B cell (primary cell): ENCODE measurements at regions not wholly inside any gene's neighbourhood (a gene's known extent, or its start where the extent isn't known, plus 50 kb on each side); places are given as distances from the start of the nearest gene placed in this dataset.

Experiments
- ATAC-seq: fragments of 200-7000 bp; cut with Tn5 transposase; one replicate; pipeline ENCODE4 v1.10.0; 2021; ENCODE audit warnings: low read depth, mild to moderate bottlenecking, moderate number of reproducible peaks, moderate library complexity
- CTCF ChIA-PET: fragments of 350-600 bp; sonication (Branson Sonifier 250); formaldehyde crosslinking; loops from one replicate; lab custom pipeline; 2021; ENCODE audit warnings: antibody characterized with exemption, inconsistent platforms; lab: Charles Lee
- POLR2A ChIA-PET: fragments of 350-600 bp; sonication (Branson Sonifier 250); formaldehyde crosslinking; loops from one replicate; lab custom pipeline; 2021; ENCODE audit warnings: antibody characterized with exemption; lab: Charles Lee
- DNase-seq: peaks from one replicate; pipeline ENCODE4 v3.0.0; 2013
- H2AFZ ChIP-seq: 2 replicates; pipeline ENCODE4 v1.6.1; 2012; ENCODE audit warnings: mild to moderate bottlenecking, low read depth, low read length; ENCODE audit not compliant: insufficient read depth, poor library complexity, severe bottlenecking
- H3K27ac ChIP-seq, 2 donors: 1 replicate in 1 of 2; 2 replicates in 1 of 2; pipeline ENCODE4 v1.5.1; 2012 to 2013; ENCODE audit warnings: low read length in 2 of 2, mild to moderate bottlenecking in 2 of 2, moderate library complexity in 1 of 2
- H3K27me3 ChIP-seq, 4 experiments: fragments of 200-600 bp in 1 of 4; sonication (generic) in 1 of 4; replicated peaks in 1 of 4; 1 replicate in 2 of 4; 2 replicates in 2 of 4; pipeline versions ENCODE4 v1.6.1 to v1.7.0; 2013 to 2016; ENCODE audit warnings: low read length in 3 of 4, mild to moderate bottlenecking in 2 of 4, mixed read lengths in 1 of 4, moderate library complexity in 1 of 4; ENCODE audit not compliant: insufficient read depth in 4 of 4, control insufficient read depth in 3 of 4; ENCODE audit errors: control extremely low read depth in 1 of 4
- H3K36me3 ChIP-seq, 2 experiments: replicated peaks in 1 of 2; 1 replicate in 1 of 2; 2 replicates in 1 of 2; pipeline versions ENCODE4 v1.6.1 to v1.7.1; 2013; ENCODE audit warnings: low read length in 1 of 2; ENCODE audit not compliant: insufficient read depth in 2 of 2, control insufficient read depth in 1 of 2; ENCODE audit errors: control extremely low read depth in 1 of 2, extremely low read depth in 1 of 2
- H3K4me1 ChIP-seq, 2 donors: fragments of 200-600 bp in 1 of 2; sonication (generic) in 1 of 2; 1 replicate in 1 of 2; 2 replicates in 1 of 2; pipeline versions ENCODE4 v1.5.1 to v1.6.1; 2013 to 2017; ENCODE audit warnings: low read length in 2 of 2; ENCODE audit not compliant: control insufficient read depth in 2 of 2, insufficient read depth in 2 of 2
- H3K4me2 ChIP-seq: replicated peaks from 2 replicates; pipeline ENCODE3; 2012; ENCODE audit warnings: mild to moderate bottlenecking, low read depth, low read length; ENCODE audit not compliant: poor library complexity, severe bottlenecking
- H3K4me3 ChIP-seq, 5 experiments: fragments of 200-600 bp in 1 of 5; sonication (generic) in 1 of 5; 1 replicate in 3 of 5; 2 replicates in 2 of 5; pipeline versions ENCODE4 v1.5.1 to v1.7.0; 2011 to 2016; ENCODE audit warnings: low read length in 4 of 5, mild to moderate bottlenecking in 4 of 5, low read depth in 2 of 5, control low read depth in 1 of 5, moderate library complexity in 1 of 5; ENCODE audit not compliant: insufficient read depth in 1 of 5; ENCODE audit errors: control extremely low read depth in 1 of 5, extremely low read depth in 1 of 5
- H3K79me2 ChIP-seq: fragments of 200-600 bp; sonication (generic); one replicate; pipeline ENCODE4 v1.6.0; 2016; ENCODE audit warnings: low read length; ENCODE audit not compliant: control insufficient read depth, insufficient read depth
- H3K9ac ChIP-seq: fragments of 200-600 bp; sonication (generic); 2 replicates; pipeline ENCODE4 v1.6.1; 2017; ENCODE audit warnings: mild to moderate bottlenecking, low read length, moderate library complexity
- H3K9me3 ChIP-seq, 3 donors: one replicate each; pipeline versions ENCODE4 v1.6.1 to v1.7.1; 2013; ENCODE audit warnings: low read length in 2 of 3; ENCODE audit not compliant: control insufficient read depth in 2 of 3, insufficient read depth in 1 of 3; ENCODE audit errors: control extremely low read depth in 1 of 3
- H4K20me1 ChIP-seq: 2 replicates; pipeline ENCODE4 v1.6.0; 2012; ENCODE audit warnings: mild to moderate bottlenecking, low read length; ENCODE audit not compliant: insufficient read depth, control insufficient read depth, poor library complexity, severe bottlenecking
- H3K27ac Mint-ChIP-seq: one replicate; pipeline ENCODE4 v1.8.0; 2021; ENCODE audit warnings: mixed read lengths
- H3K27me3 Mint-ChIP-seq: one replicate; pipeline ENCODE4 v1.8.0; 2021; ENCODE audit warnings: mixed read lengths
- H3K4me1 Mint-ChIP-seq: one replicate; pipeline ENCODE4 v1.8.0; 2021; ENCODE audit warnings: mixed read lengths
- H3K4me3 Mint-ChIP-seq: one replicate; pipeline ENCODE4 v1.8.0; 2021; ENCODE audit warnings: mixed read lengths
- H3K9me3 Mint-ChIP-seq: one replicate; pipeline ENCODE4 v1.8.0; 2022; ENCODE audit warnings: mixed read lengths; ENCODE audit not compliant: insufficient read depth
- EZH2 ChIP-seq: IDR thresholded peaks from 2 replicates; pipeline ENCODE4 v1.6.1; 2012; ENCODE audit warnings: borderline replicate concordance, low read depth, mild to moderate bottlenecking, moderate library complexity, low read length; ENCODE audit not compliant: insufficient read depth, poor library complexity, severe bottlenecking
- WGBS: methylation state at CpG from one replicate; pipeline ENCODE4 v1.1.5; 2013; ENCODE audit warnings: missing lambda C conversion rate; ENCODE audit not compliant: insufficient coverage; 5-methylcytosine and 5-hydroxymethylcytosine counted together
- intact Hi-C: fragments of 100-400 bp; cut with micrococcal nuclease; formaldehyde crosslinking; loops from one replicate; pipeline ENCODE4 v1.10.0; 2022
- TF ChIP-seq, protein P1 (sequence below): fragments of 200-600 bp; IDR thresholded peaks from one replicate; pipeline ENCODE4 v1.8.0; 2022; ENCODE audit warnings: antibody characterized with exemption, mild to moderate bottlenecking

DNA sequence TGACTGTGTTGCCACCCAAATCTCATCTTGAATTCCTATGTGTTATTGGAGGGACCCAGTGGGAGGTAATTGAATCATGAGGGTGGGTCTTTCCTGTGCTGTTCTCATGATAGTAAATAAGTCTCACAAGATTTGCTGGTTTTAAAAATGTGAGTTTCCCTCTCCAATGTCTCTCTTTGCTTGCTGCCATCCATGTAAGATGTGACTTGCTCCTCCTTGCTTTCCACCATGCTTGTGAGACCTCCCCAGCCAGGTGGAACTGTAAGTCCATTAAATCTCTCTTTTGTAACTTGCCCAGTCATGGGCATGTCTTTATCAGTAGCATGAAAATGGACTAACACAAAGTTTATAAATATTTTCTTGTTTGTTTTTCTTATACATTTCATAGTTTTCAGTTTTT, 990.5 kb upstream of the CITED2 start:
- Histone ChIP-seq H3K9me3 (peaks cover 1 to 9% (median 7%) of the 10 kb centered on the region in 3 donors), H3K4me3 (no peak overlapping the region), H3K79me2 (no peaks in the 10 kb centered on the region), H3K9ac (no peak overlapping the region), H3K4me1 (no peaks in the 10 kb centered on the region), H2AFZ (no peak overlapping the region), H3K4me2 (no peak overlapping the region), H3K27me3 (no peaks in the 10 kb centered on the region), H3K36me3 (no peaks in the 10 kb centered on the region), H3K27ac (no peak overlapping the region), H4K20me1 (no peaks in the 10 kb centered on the region)
- TF ChIP-seq EZH2 = no peak
- TF ChIP-seq, protein P1, sequence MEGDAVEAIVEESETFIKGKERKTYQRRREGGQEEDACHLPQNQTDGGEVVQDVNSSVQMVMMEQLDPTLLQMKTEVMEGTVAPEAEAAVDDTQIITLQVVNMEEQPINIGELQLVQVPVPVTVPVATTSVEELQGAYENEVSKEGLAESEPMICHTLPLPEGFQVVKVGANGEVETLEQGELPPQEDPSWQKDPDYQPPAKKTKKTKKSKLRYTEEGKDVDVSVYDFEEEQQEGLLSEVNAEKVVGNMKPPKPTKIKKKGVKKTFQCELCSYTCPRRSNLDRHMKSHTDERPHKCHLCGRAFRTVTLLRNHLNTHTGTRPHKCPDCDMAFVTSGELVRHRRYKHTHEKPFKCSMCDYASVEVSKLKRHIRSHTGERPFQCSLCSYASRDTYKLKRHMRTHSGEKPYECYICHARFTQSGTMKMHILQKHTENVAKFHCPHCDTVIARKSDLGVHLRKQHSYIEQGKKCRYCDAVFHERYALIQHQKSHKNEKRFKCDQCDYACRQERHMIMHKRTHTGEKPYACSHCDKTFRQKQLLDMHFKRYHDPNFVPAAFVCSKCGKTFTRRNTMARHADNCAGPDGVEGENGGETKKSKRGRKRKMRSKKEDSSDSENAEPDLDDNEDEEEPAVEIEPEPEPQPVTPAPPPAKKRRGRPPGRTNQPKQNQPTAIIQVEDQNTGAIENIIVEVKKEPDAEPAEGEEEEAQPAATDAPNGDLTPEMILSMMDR = no peak
- H3K27me3 Mint-ChIP-seq = no peaks in the 10 kb centered on the region
- no peaks in the 10 kb centered on the region for H3K9me3 Mint-ChIP-seq
- no peak overlapping the region for H3K4me3 Mint-ChIP-seq
- ChIA-PET CTCF (no interaction called here), POLR2A (no interaction called here)
- no peak overlapping the region for H3K27ac Mint-ChIP-seq
- ATAC-seq = no peak
- DNase-seq = no peak
- intact Hi-C loops = no loop called here
- H3K4me1 Mint-ChIP-seq = no peaks in the 10 kb centered on the region

DNA sequence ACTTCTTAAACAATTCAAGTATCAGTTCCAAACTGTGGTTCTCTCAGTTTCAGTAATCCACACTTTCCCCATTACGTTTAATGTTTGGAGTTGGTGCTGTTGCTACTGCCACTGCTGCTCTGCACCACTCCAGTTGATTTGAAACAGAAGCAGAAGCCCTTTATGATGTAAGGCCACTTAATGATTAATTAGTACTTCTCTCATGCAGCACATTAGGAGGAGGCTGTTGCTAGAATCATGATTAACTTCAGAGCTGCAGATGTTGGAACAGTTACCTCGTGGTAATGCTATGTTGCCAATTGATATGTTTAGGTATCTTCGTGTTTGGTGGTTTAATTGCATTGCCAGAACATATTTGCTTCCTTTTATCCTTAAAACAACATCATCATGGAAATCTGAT, 986.2 kb upstream of the CITED2 start:
- Mint-ChIP-seq H3K4me3 (no peak overlapping the region), H3K27me3 (no peaks in the 10 kb centered on the region), H3K9me3 (no peaks in the 10 kb centered on the region), H3K4me1 (no peaks in the 10 kb centered on the region), H3K27ac (no peak overlapping the region)
- H3K36me3 ChIP-seq = no peaks in the 10 kb centered on the region
- no peak for TF ChIP-seq EZH2
- TF ChIP-seq, protein P1 = no peak
- H4K20me1 ChIP-seq = no peaks in the 10 kb centered on the region
- no peaks in the 10 kb centered on the region for H3K4me1 ChIP-seq
- no peaks in the 10 kb centered on the region for H3K79me2 ChIP-seq
- POLR2A ChIA-PET = no interaction called here
- intact Hi-C loops = no loop called here
- CTCF ChIA-PET = no interaction called here
- no peak overlapping the region for H3K9ac ChIP-seq
- WGBS = no CpG with 5 or more reads among the region's 3 CpGs
- H3K4me3 ChIP-seq = no peak overlapping the region
- no peak overlapping the region for H3K27ac ChIP-seq
- H3K27me3 ChIP-seq = no peaks in the 10 kb centered on the region
- peaks cover 0 to 9% (median 7%) of the 10 kb centered on the region in 3 donors for H3K9me3 ChIP-seq
- DNase-seq (no peak), ATAC-seq (no peak)
- no peak overlapping the region for H2AFZ ChIP-seq
- H3K4me2 ChIP-seq = no peak overlapping the region
